Activated CD8-positive, alpha-beta T cell treated with anti-CD3 and anti-CD28 coated beads for 36 hours (primary cell): ENCODE measurements at regions not wholly inside any gene's neighbourhood (a gene's known extent, or its start where the extent isn't known, plus 50 kb on each side); places are given as distances from the start of the nearest gene placed in this dataset.

Experiments
- ATAC-seq: fragments of 200-7000 bp; cut with Tn5 transposase; one replicate; pipeline ENCODE4 v1.10.0; 2021; ENCODE audit warnings: mild to moderate bottlenecking, moderate library complexity
- CTCF ChIA-PET: fragments of 350-600 bp; sonication (Branson Sonifier 250); formaldehyde crosslinking; loops from one replicate; lab custom pipeline; 2021; ENCODE audit warnings: antibody characterized with exemption; lab: Charles Lee
- POLR2A ChIA-PET: fragments of 350-600 bp; sonication (Branson Sonifier 250); formaldehyde crosslinking; loops from one replicate; lab custom pipeline; 2021; ENCODE audit warnings: antibody characterized with exemption; lab: Charles Lee
- DNase-seq: peaks from one replicate; pipeline ENCODE4 v3.0.0-alpha.2; 2020
- H3K27ac Mint-ChIP-seq: one replicate; pipeline ENCODE4 v1.8.0; 2021; ENCODE audit warnings: mild to moderate bottlenecking, mixed read lengths
- H3K27me3 Mint-ChIP-seq: one replicate; pipeline ENCODE4 v1.8.0; 2021; ENCODE audit warnings: mixed read lengths
- H3K36me3 Mint-ChIP-seq: one replicate; pipeline ENCODE4 v1.8.0; 2021; ENCODE audit warnings: low read depth, mixed read lengths
- H3K4me1 Mint-ChIP-seq: one replicate; pipeline ENCODE4 v1.8.0; 2021; ENCODE audit warnings: low read depth, mixed read lengths
- H3K4me3 Mint-ChIP-seq: one replicate; pipeline ENCODE4 v1.8.0; 2021; ENCODE audit warnings: mild to moderate bottlenecking, moderate library complexity, mixed read lengths
- H3K9me3 Mint-ChIP-seq: one replicate; pipeline ENCODE4 v1.8.0; 2021; ENCODE audit warnings: mixed read lengths
- CTCF ChIP-seq: fragments of 200-600 bp; IDR thresholded peaks from one replicate; pipeline ENCODE4 v1.8.0; 2022; ENCODE audit warnings: antibody characterized with exemption, mild to moderate bottlenecking
- intact Hi-C: fragments of 100-400 bp; cut with micrococcal nuclease; formaldehyde crosslinking; loops from one replicate; pipeline ENCODE4 v1.10.0; 2022

GRCh38 chr2:173855661-173856060 is 109.5 kb downstream of the SP3 start:
- no peak for TF ChIP-seq CTCF
- CTCF ChIA-PET: interaction anchor here (0.6 kb wide), 1 partner anchor 341 kb away, joined by 3 read pairs; no protein-coding TSS in a partner anchor

More at GRCh38 chr2:173855661-173856060, 109.5 kb downstream of the SP3 start:
- ATAC-seq: no peak
- POLR2A ChIA-PET: no interaction called here
- intact Hi-C loops: no loop called here
- DNase-seq: no peak
- no peaks in the 10 kb centered on the region for H3K36me3 Mint-ChIP-seq
- peaks cover 2% of the 10 kb centered on the region for H3K27me3 Mint-ChIP-seq
- H3K27ac Mint-ChIP-seq: no peak overlapping the region
- no peak overlapping the region for H3K4me3 Mint-ChIP-seq
- peaks cover 4% of the 10 kb centered on the region for H3K4me1 Mint-ChIP-seq
- H3K9me3 Mint-ChIP-seq: no peaks in the 10 kb centered on the region
